H9 (cell line): ENCODE measurements at regions not wholly inside any gene's neighbourhood (a gene's known extent, or its start where the extent isn't known, plus 50 kb on each side); places are given as distances from the start of the nearest gene placed in this dataset.
"Not testable (repeated sequence)": the region's sequence is repeated elsewhere in the genome, so short reads cannot be mapped to it uniquely, and the experiment has no call there.

Experiments
- DNase-seq: peaks from one replicate; pipeline ENCODE4 v3.0.0-alpha.2; 2017
- H2AFZ ChIP-seq: one replicate; pipeline ENCODE4 v1.6.1; 2013; ENCODE audit warnings: mild to moderate bottlenecking, low read length, control low read depth, moderate library complexity
- H2AK5ac ChIP-seq: 2 replicates; pipeline ENCODE4 v1.6.1; 2013; ENCODE audit warnings: low read length, control low read depth, mixed read lengths; ENCODE audit not compliant: insufficient read length
- H2BK120ac ChIP-seq: one replicate; pipeline ENCODE4 v1.6.1; 2013; ENCODE audit warnings: low read depth, mild to moderate bottlenecking, low read length, control low read depth, inconsistent platforms; ENCODE audit not compliant: poor library complexity, severe bottlenecking
- H2BK12ac ChIP-seq: 2 replicates; pipeline ENCODE4 v1.6.1; 2013; ENCODE audit warnings: low read length, control low read depth, mixed read lengths, low read depth; ENCODE audit not compliant: insufficient read length
- H2BK15ac ChIP-seq: 2 replicates; pipeline ENCODE4 v1.6.1; 2013; ENCODE audit warnings: low read depth, low read length, control low read depth
- H2BK20ac ChIP-seq: one replicate; pipeline ENCODE4 v1.6.1; 2013; ENCODE audit warnings: low read depth, mild to moderate bottlenecking, low read length, control low read depth, inconsistent platforms; ENCODE audit not compliant: poor library complexity, severe bottlenecking
- H2BK5ac ChIP-seq: 2 replicates; pipeline ENCODE4 v1.6.1; 2013; ENCODE audit warnings: low read length, control low read depth, mixed read lengths; ENCODE audit not compliant: insufficient read length
- H3K14ac ChIP-seq: 2 replicates; pipeline ENCODE4 v1.6.1; 2013; ENCODE audit warnings: low read length, control low read depth; ENCODE audit not compliant: insufficient read depth
- H3K18ac ChIP-seq: 2 replicates; pipeline ENCODE4 v1.6.1; 2013; ENCODE audit warnings: low read depth, mild to moderate bottlenecking, mixed read lengths, low read length, control low read depth; ENCODE audit not compliant: insufficient read length
- H3K23ac ChIP-seq: 2 replicates; pipeline ENCODE4 v1.6.1; 2013; ENCODE audit warnings: low read length, control low read depth, mixed read lengths, low read depth; ENCODE audit not compliant: insufficient read length
- H3K23me2 ChIP-seq: 2 replicates; pipeline ENCODE4 v1.6.1; 2013; ENCODE audit warnings: low read depth, mild to moderate bottlenecking, mixed read lengths, low read length, control low read depth; ENCODE audit not compliant: insufficient read length, poor library complexity, severe bottlenecking
- H3K27ac ChIP-seq: 2 replicates; pipeline ENCODE4 v1.5.1; 2013; ENCODE audit warnings: low read length, control low read depth, mixed read lengths, low read depth; ENCODE audit not compliant: insufficient read length
- H3K27me3 ChIP-seq: 2 replicates; pipeline ENCODE4 v1.6.1; 2013; ENCODE audit warnings: low read length, control low read depth, inconsistent platforms; ENCODE audit not compliant: insufficient read depth
- H3K4ac ChIP-seq: 2 replicates; pipeline ENCODE4 v1.6.1; 2013; ENCODE audit warnings: low read depth, mild to moderate bottlenecking, control low read depth, inconsistent platforms, low read length, moderate library complexity
- H3K4me1 ChIP-seq: 2 replicates; pipeline ENCODE4 v1.6.1; 2013; ENCODE audit warnings: low read length, control low read depth, inconsistent platforms; ENCODE audit not compliant: insufficient read depth
- H3K4me2 ChIP-seq: 2 replicates; pipeline ENCODE4 v1.6.1; 2013; ENCODE audit warnings: low read length, control low read depth, mixed read lengths; ENCODE audit not compliant: insufficient read length, insufficient read depth
- H3K56ac ChIP-seq: 2 replicates; pipeline ENCODE4 v1.6.1; 2013; ENCODE audit warnings: low read depth, mild to moderate bottlenecking, mixed read lengths, low read length, control low read depth; ENCODE audit not compliant: insufficient read length
- H3K79me1 ChIP-seq: 2 replicates; pipeline ENCODE4 v1.6.1; 2013; ENCODE audit warnings: low read depth, mild to moderate bottlenecking, moderate library complexity, low read length, control low read depth, inconsistent platforms; ENCODE audit not compliant: insufficient read depth, poor library complexity, severe bottlenecking
- H3K79me2 ChIP-seq: 2 replicates; pipeline ENCODE4 v1.6.1; 2013; ENCODE audit warnings: low read length, control low read depth, inconsistent platforms; ENCODE audit not compliant: insufficient read depth
- H3K9ac ChIP-seq: 2 replicates; pipeline ENCODE4 v1.6.1; 2013; ENCODE audit warnings: low read length, control low read depth, mixed read lengths; ENCODE audit not compliant: insufficient read length; ENCODE audit errors: extremely low read depth
- H3K9me3 ChIP-seq: one replicate; pipeline ENCODE4 v1.6.1; 2013; ENCODE audit warnings: low read depth, low read length, inconsistent platforms; ENCODE audit not compliant: control insufficient read depth
- H3T11ph ChIP-seq: one replicate; pipeline ENCODE4 v1.6.1; 2013; ENCODE audit warnings: mild to moderate bottlenecking, low read length, control low read depth, inconsistent platforms
- H4K20me1 ChIP-seq: one replicate; pipeline ENCODE4 v1.6.1; 2013; ENCODE audit not compliant: control insufficient read depth, insufficient read length, insufficient read depth
- H4K5ac ChIP-seq: 2 replicates; pipeline ENCODE4 v1.6.1; 2013; ENCODE audit warnings: low read depth, mild to moderate bottlenecking, mixed read lengths, low read length, control low read depth; ENCODE audit not compliant: insufficient read length
- H4K8ac ChIP-seq: replicated peaks from 2 replicates; pipeline ENCODE4 v1.6.1; 2013; ENCODE audit warnings: low read length, control low read depth, mixed read lengths, low read depth; ENCODE audit not compliant: insufficient read length
- H4K91ac ChIP-seq: 2 replicates; pipeline ENCODE4 v1.6.1; 2013; ENCODE audit warnings: low read depth, mild to moderate bottlenecking, moderate library complexity, mixed read lengths, low read length, control low read depth; ENCODE audit not compliant: insufficient read length
- H3K27ac Mint-ChIP-seq, 3 experiments: 2 replicates in 2 of 3; 3 replicates in 1 of 3; pipeline ENCODE4 v1.8.0; 2020 to 2021; ENCODE audit warnings: mixed read lengths in 3 of 3, mild to moderate bottlenecking in 1 of 3, moderate library complexity in 1 of 3
- H3K27me3 Mint-ChIP-seq: 2 replicates; pipeline ENCODE4 v1.8.0; 2021; ENCODE audit warnings: low read depth, mild to moderate bottlenecking, moderate library complexity, mixed read lengths
- H3K36me3 Mint-ChIP-seq, 3 experiments: 2 replicates in 2 of 3; 3 replicates in 1 of 3; pipeline ENCODE4 v1.8.0; 2020 to 2021; ENCODE audit warnings: low read depth in 3 of 3, mixed read lengths in 3 of 3; ENCODE audit not compliant: insufficient read depth in 1 of 3
- H3K4me1 Mint-ChIP-seq, 2 experiments: 2 replicates each; pipeline ENCODE4 v1.8.0; 2020; ENCODE audit warnings: mixed read lengths in 2 of 2
- H3K4me3 Mint-ChIP-seq, 2 experiments: 2 replicates in 1 of 2; 3 replicates in 1 of 2; pipeline ENCODE4 v1.8.0; 2020 to 2021; ENCODE audit warnings: mild to moderate bottlenecking in 2 of 2, mixed read lengths in 2 of 2, moderate library complexity in 1 of 2
- H3K9me3 Mint-ChIP-seq, 2 experiments: 2 replicates in 1 of 2; 3 replicates in 1 of 2; pipeline ENCODE4 v1.8.0; 2020; ENCODE audit warnings: mild to moderate bottlenecking in 2 of 2, mixed read lengths in 2 of 2, moderate library complexity in 1 of 2
- CTCF ChIP-seq: fragments of 200-600 bp; sonication (generic); conservative IDR thresholded peaks from 3 replicates; pipeline ENCODE4 v1.8.0; 2021; ENCODE audit warnings: antibody characterized with exemption, mild to moderate bottlenecking
- WGBS: extraction: QIAGEN DNeasy Blood & Tissue Kit; methylation state at CpG from one replicate; pipeline ENCODE4 v1.1.7; 2013; ENCODE audit warnings: missing lambda C conversion rate, low lambda C conversion rate, mixed read lengths; ENCODE audit not compliant: insufficient read length; ENCODE audit errors: extremely low coverage; 5-methylcytosine and 5-hydroxymethylcytosine counted together

- no peak overlapping the region for H3K27ac Mint-ChIP-seq
- no peak overlapping the region for H4K5ac ChIP-seq
- DNase-seq: no peak
- H3K79me2 ChIP-seq: no peaks in the 10 kb centered on the region
- H3K56ac ChIP-seq: no peak overlapping the region
- no peaks in the 10 kb centered on the region for H3K4me1 Mint-ChIP-seq
- no peak overlapping the region for H2BK120ac ChIP-seq
- no peaks in the 10 kb centered on the region for H4K20me1 ChIP-seq
- no peaks in the 10 kb centered on the region for H3K4me1 ChIP-seq
- H2BK20ac ChIP-seq: no peak overlapping the region
- no peaks in the 10 kb centered on the region for H3K79me1 ChIP-seq
- H3K36me3 Mint-ChIP-seq: no peaks in the 10 kb centered on the region; a peak in 2 of 7 replicates
- H2AK5ac ChIP-seq: no peak overlapping the region
- no peak overlapping the region for H2BK5ac ChIP-seq
- H2BK12ac ChIP-seq: no peak overlapping the region
- H3K9me3 Mint-ChIP-seq: no peaks in the 10 kb centered on the region; a peak in 1 of 5 replicates
- H3K4me2 ChIP-seq: no peak overlapping the region
- no peak overlapping the region for H3K18ac ChIP-seq
- no peaks in the 10 kb centered on the region for H3K23me2 ChIP-seq
- H3K27me3 Mint-ChIP-seq: no peaks in the 10 kb centered on the region
- no peaks in the 10 kb centered on the region for H3K27me3 ChIP-seq
- WGBS: no CpG with 5 or more reads among the region's 3 CpGs
- H3K9ac ChIP-seq: no peak overlapping the region
- no peak overlapping the region for H3K23ac ChIP-seq
- no peak overlapping the region for H3K4ac ChIP-seq
- no peak for TF ChIP-seq CTCF
- H4K91ac ChIP-seq: no peak overlapping the region
- no peak overlapping the region for H3K27ac ChIP-seq
- H4K8ac ChIP-seq: no peak overlapping the region
- H3T11ph ChIP-seq: no peak overlapping the region
- H2BK15ac ChIP-seq: no peak overlapping the region
- no peaks in the 10 kb centered on the region for H3K9me3 ChIP-seq
- no peak overlapping the region for H3K4me3 Mint-ChIP-seq
- no peak overlapping the region for H2AFZ ChIP-seq
- H3K14ac ChIP-seq: no peak overlapping the region
Observed at GRCh38 chr4:170794525-170794924, 704.8 kb upstream of the AADAT start.

- H4K91ac ChIP-seq, H2BK120ac ChIP-seq, H3K27me3 ChIP-seq, H3T11ph ChIP-seq, H3K4me1 ChIP-seq, H3K9me3 ChIP-seq, H3K27me3 Mint-ChIP-seq, H2BK20ac ChIP-seq, H3K79me2 ChIP-seq, H3K27ac ChIP-seq, H3K4me1 Mint-ChIP-seq, H4K20me1 ChIP-seq, H3K56ac ChIP-seq, H2BK12ac ChIP-seq, H3K9me3 Mint-ChIP-seq, H2AK5ac ChIP-seq, H2AFZ ChIP-seq, H3K23me2 ChIP-seq, H3K14ac ChIP-seq, H2BK5ac ChIP-seq, DNase-seq, H3K36me3 Mint-ChIP-seq, H2BK15ac ChIP-seq, H3K23ac ChIP-seq, H4K5ac ChIP-seq, H3K4ac ChIP-seq, H4K8ac ChIP-seq, H3K79me1 ChIP-seq: not testable (repeated sequence)
- H3K18ac ChIP-seq: peak overlapping the region; percentile 64
- Mint-ChIP-seq H3K27ac (peak overlapping the region; percentile 87 to 98 (median 94)), H3K4me3 (peak overlapping the region; percentile 77 to 78)
- peak overlapping the region; percentile 37 for H3K9ac ChIP-seq
- peak overlapping the region; percentile 30 for H3K4me2 ChIP-seq
- no CpG with 5 or more reads among the region's 28 CpGs for WGBS
Observed at GRCh38 chr4:170788540-170789051, 698.8 kb upstream of the AADAT start.
